GM23338 (cell line): ENCODE measurements at regions not wholly inside any gene's neighbourhood (a gene's known extent, or its start where the extent isn't known, plus 50 kb on each side); places are given as distances from the start of the nearest gene placed in this dataset.

Experiments
- ATAC-seq: fragments of 200-7000 bp; cut with Tn5 transposase; 3 replicates; pipeline ENCODE4 v1.9.1; 2020
- DNase-seq: peaks from one replicate; pipeline ENCODE4 v3.0.0-alpha.2; 2015; ENCODE audit warnings: low spot score
- H2AFZ ChIP-seq: fragments of 200-600 bp; sonication (generic); 2 replicates; pipeline ENCODE4 v1.8.0; 2016; ENCODE audit warnings: antibody characterized with exemption, mild to moderate bottlenecking, moderate library complexity
- H3F3A ChIP-seq: fragments of 200-600 bp; sonication (generic); replicated peaks from 2 replicates; pipeline ENCODE4 v1.8.0; 2017; ENCODE audit warnings: antibody characterized with exemption, mixed run types, low read depth
- H3K27ac ChIP-seq: fragments of 200-600 bp; sonication (generic); 2 replicates; pipeline ENCODE4 v1.6.1; 2016; ENCODE audit warnings: low read depth
- H3K27me3 ChIP-seq: fragments of 200-600 bp; sonication (generic); 2 replicates; pipeline ENCODE4 v1.8.0; 2016; ENCODE audit warnings: mild to moderate bottlenecking, mixed run types, moderate library complexity; ENCODE audit not compliant: insufficient read depth
- H3K36me3 ChIP-seq: fragments of 200-600 bp; sonication (generic); 2 replicates; pipeline ENCODE4 v1.8.0; 2016; ENCODE audit warnings: mild to moderate bottlenecking; ENCODE audit not compliant: insufficient read depth
- H3K4me1 ChIP-seq: fragments of 200-600 bp; sonication (generic); 2 replicates; pipeline ENCODE4 v1.8.0; 2016; ENCODE audit warnings: mild to moderate bottlenecking, moderate library complexity; ENCODE audit not compliant: insufficient read depth
- H3K4me2 ChIP-seq: fragments of 200-600 bp; sonication (generic); 2 replicates; pipeline ENCODE4 v1.7.1; 2017; ENCODE audit warnings: mixed run types
- H3K4me3 ChIP-seq: fragments of 200-600 bp; sonication (generic); 2 replicates; pipeline ENCODE4 v1.6.1; 2016; ENCODE audit warnings: mixed run types
- H3K79me2 ChIP-seq: fragments of 200-600 bp; sonication (generic); replicated peaks from 2 replicates; pipeline ENCODE4 v1.8.0; 2017; ENCODE audit warnings: mild to moderate bottlenecking; ENCODE audit not compliant: insufficient read depth
- H3K9me2 ChIP-seq: fragments of 200-600 bp; sonication (generic); 2 replicates; pipeline ENCODE4 v1.8.0; 2017; ENCODE audit not compliant: insufficient read depth
- H4K20me1 ChIP-seq: fragments of 200-600 bp; sonication (generic); replicated peaks from 2 replicates; pipeline ENCODE4 v1.8.0; 2017; ENCODE audit warnings: mild to moderate bottlenecking; ENCODE audit not compliant: insufficient read depth
- H3K27ac Mint-ChIP-seq: 2 replicates; pipeline ENCODE4 v1.8.0; 2020; ENCODE audit warnings: inconsistent platforms, mild to moderate bottlenecking, moderate library complexity, mixed read lengths
- H3K27me3 Mint-ChIP-seq: 3 replicates; pipeline ENCODE4 v1.8.0; 2022; ENCODE audit warnings: low read depth, mild to moderate bottlenecking, moderate library complexity, mixed read lengths, inconsistent platforms; ENCODE audit not compliant: insufficient read depth, poor library complexity
- H3K36me3 Mint-ChIP-seq: 3 replicates; pipeline ENCODE4 v1.8.0; 2021; ENCODE audit warnings: low read depth, mild to moderate bottlenecking, inconsistent platforms, moderate library complexity, mixed read lengths
- H3K4me1 Mint-ChIP-seq: 3 replicates; pipeline ENCODE4 v1.8.0; 2020; ENCODE audit warnings: mild to moderate bottlenecking, inconsistent platforms, mixed read lengths
- H3K4me3 Mint-ChIP-seq: 3 replicates; pipeline ENCODE4 v1.8.0; 2021; ENCODE audit warnings: moderate library complexity, mild to moderate bottlenecking, inconsistent platforms, mixed read lengths
- H3K9me3 Mint-ChIP-seq: 3 replicates; pipeline ENCODE4 v1.8.0; 2020; ENCODE audit warnings: moderate library complexity, mild to moderate bottlenecking, inconsistent platforms, mixed read lengths
- CREB1 ChIP-seq: fragments of 250-450 bp; sonication (Bioruptor Pico); IDR thresholded peaks from 2 replicates; pipeline ENCODE4 v1.5.0; 2020; ENCODE audit warnings: low read depth, mild to moderate bottlenecking, moderate library complexity
- JUNB ChIP-seq: IDR thresholded peaks from one replicate; pipeline ENCODE4 v1.6.1; 2016; ENCODE audit warnings: antibody characterized with exemption; ENCODE audit not compliant: unreplicated experiment
- REST ChIP-seq: IDR thresholded peaks from one replicate; pipeline ENCODE4 v1.6.1; 2018; ENCODE audit warnings: antibody characterized with exemption; ENCODE audit not compliant: unreplicated experiment
- STAT1 ChIP-seq: IDR thresholded peaks from one replicate; pipeline ENCODE4 v1.6.1; 2016; ENCODE audit warnings: antibody characterized with exemption; ENCODE audit not compliant: unreplicated experiment
- ZNF462 ChIP-seq: fragments of 250-450 bp; sonication (Bioruptor Pico); IDR thresholded peaks from 2 replicates; pipeline ENCODE4 v1.5.0; 2020; ENCODE audit warnings: mild to moderate bottlenecking, moderate library complexity

GRCh38 chr1:2864203-2864905 is 62.9 kb upstream of the TTC34 start (continued):
- no peak for TF ChIP-seq ZNF462 (CRISPR knock-in tag)

GRCh38 chr1:2865000-2865399 is 63.5 kb upstream of the TTC34 start:
- Mint-ChIP-seq H3K4me3 (no peak overlapping the region), H3K36me3 (peaks cover 4% of the 10 kb centered on the region; the same call in 2 of the 3 replicates), H3K9me3 (peaks cover 67% of the 10 kb centered on the region), H3K27ac (no peak overlapping the region), H3K27me3 (peaks cover 5% of the 10 kb centered on the region), H3K4me1 (no peaks in the 10 kb centered on the region)
- H3K27ac ChIP-seq, result no peak overlapping the region
- no peaks in the 10 kb centered on the region for H3F3A ChIP-seq
- no peak overlapping the region for H2AFZ ChIP-seq
- no peak for DNase-seq
- H3K27me3 ChIP-seq, result no peaks in the 10 kb centered on the region
- no peak overlapping the region for H3K4me3 ChIP-seq
- H3K79me2 ChIP-seq, result no peaks in the 10 kb centered on the region
- no peaks in the 10 kb centered on the region for H4K20me1 ChIP-seq
- H3K36me3 ChIP-seq, result no peaks in the 10 kb centered on the region
- H3K4me2 ChIP-seq, result no peak overlapping the region
- no peaks in the 10 kb centered on the region for H3K9me2 ChIP-seq
- no peaks in the 10 kb centered on the region for H3K4me1 ChIP-seq
- no peak for ATAC-seq
- no peak for TF ChIP-seq JUNB
- TF ChIP-seq CREB1 (CRISPR knock-in tag), result no peak
- TF ChIP-seq STAT1, result no peak
- TF ChIP-seq REST, result no peak
- TF ChIP-seq ZNF462 (CRISPR knock-in tag), result no peak
